ENCODE measurements at regions not wholly inside any gene's neighbourhood (a gene's known extent, or its start where the extent isn't known, plus 50 kb on each side); places are given as distances from the start of the nearest gene placed in this dataset.

DNA sequence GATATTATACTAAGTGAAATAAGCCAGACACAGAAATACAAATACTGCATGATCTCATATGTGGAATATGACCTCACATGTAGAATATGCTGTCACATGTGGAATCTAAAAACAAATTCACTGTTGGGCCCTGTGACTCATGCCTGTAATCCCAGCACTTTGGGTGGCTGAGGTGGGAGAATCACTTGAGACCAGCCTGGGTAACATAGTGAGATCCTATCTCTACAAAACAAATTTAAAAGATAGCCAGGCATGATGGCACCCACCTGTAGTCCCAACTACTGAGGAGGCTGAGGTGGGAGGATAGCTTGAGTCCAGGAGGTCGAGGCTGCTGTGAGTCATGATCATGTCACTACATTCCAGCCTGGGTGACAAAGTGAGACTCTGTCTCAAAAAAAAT is 160.3 kb downstream of the PTEN start:
- peaks cover 1% of the 10 kb centered on the region for H3K9me3 Mint-ChIP-seq
- ATAC-seq (ENCODE audit: low read depth) (no peak), DNase-seq (ENCODE audit: low spot score in 2 of 2) (no peak)
- peaks cover 9% of the 10 kb centered on the region for H3K4me1 Mint-ChIP-seq
- H3K4me3 Mint-ChIP-seq: no peak overlapping the region
- H3K27me3 Mint-ChIP-seq: no peaks in the 10 kb centered on the region
- H3K36me3 Mint-ChIP-seq: no peaks in the 10 kb centered on the region
- H3K27ac Mint-ChIP-seq: no peak overlapping the region

DNA sequence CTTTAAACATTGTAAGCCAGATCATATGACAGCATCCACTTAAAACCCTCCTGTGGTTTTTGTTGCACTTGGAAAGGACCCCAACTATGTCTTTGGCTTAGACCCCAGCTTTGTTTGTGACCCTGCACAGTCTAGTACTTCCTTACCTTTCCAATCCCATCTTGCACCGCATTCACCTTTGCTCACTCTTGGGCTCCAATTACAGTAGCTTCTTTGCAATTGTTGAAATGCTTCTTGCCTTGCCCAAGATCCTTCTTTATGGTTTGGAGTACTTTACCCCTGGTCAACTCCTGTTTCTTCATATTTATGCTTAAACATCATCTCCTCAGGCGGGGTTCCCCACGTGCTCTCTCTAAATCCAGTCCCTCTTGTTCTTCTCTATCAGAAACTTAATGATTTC is 162.6 kb downstream of the PTEN start:
- Mint-ChIP-seq H3K27ac (no peak overlapping the region), H3K36me3 (no peaks in the 10 kb centered on the region), H3K4me1 (peaks cover 9% of the 10 kb centered on the region), H3K9me3 (no peaks in the 10 kb centered on the region), H3K4me3 (no peak overlapping the region), H3K27me3 (no peaks in the 10 kb centered on the region)
- no peak for ATAC-seq (ENCODE audit: low read depth)
- no peak for DNase-seq (ENCODE audit: low spot score in 2 of 2)

DNA sequence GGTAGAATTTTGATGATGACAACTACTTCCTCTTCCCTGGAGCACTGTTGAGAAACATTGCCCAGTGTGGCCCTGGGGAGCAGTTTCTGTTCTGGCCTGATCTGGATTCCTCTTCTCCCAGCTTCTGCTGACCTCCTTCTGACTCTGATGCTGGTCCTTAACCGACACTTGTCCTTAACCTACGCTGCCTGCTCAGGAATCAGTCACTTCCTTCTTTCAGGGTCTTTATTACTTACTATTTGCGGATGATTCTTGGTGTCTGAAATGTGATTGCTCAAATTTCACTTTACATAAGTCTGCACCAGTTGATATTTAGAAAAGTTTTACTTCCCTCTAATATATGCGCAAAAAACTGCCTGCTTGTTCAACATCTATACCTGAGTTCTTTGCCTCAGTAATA is 164.1 kb downstream of the PTEN start:
- Mint-ChIP-seq H3K9me3 (no peaks in the 10 kb centered on the region), H3K4me3 (peak overlapping the region; percentile 7), H3K27ac (peak overlapping the region; percentile 77), H3K27me3 (no peaks in the 10 kb centered on the region), H3K4me1 (peaks cover 9% of the 10 kb centered on the region), H3K36me3 (no peaks in the 10 kb centered on the region)
- DNase-seq (ENCODE audit: low spot score in 2 of 2): peak in 1 of 2 donors; percentile 2
- ATAC-seq (ENCODE audit: low read depth): peak; percentile 50

DNA sequence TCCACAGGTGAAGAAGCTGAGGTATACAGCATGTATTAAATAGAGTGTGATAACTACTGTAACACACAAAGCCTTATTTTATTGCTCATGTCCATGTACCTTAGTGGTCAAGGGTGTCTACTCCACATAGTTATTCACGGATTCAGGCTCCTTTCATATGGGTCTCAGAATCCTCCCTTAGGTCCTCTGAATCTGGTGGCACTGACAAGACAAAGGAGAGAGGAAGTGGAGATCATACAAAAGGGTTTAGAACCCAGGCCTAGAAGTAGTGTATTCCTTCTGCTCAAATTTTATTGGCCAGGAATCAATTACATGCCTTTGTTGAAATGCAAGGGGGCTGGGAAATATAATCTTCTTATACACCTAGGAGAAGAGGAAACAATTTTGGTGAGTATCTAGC is 164.6 kb downstream of the PTEN start:
- H3K9me3 Mint-ChIP-seq: no peaks in the 10 kb centered on the region
- H3K27ac Mint-ChIP-seq: peak overlapping the region; percentile 77
- H3K27me3 Mint-ChIP-seq: no peaks in the 10 kb centered on the region
- H3K36me3 Mint-ChIP-seq: no peaks in the 10 kb centered on the region
- H3K4me3 Mint-ChIP-seq: no peak overlapping the region
- peaks cover 9% of the 10 kb centered on the region for H3K4me1 Mint-ChIP-seq
- no peak for DNase-seq (ENCODE audit: low spot score in 2 of 2)
- ATAC-seq (ENCODE audit: low read depth): no peak

DNA sequence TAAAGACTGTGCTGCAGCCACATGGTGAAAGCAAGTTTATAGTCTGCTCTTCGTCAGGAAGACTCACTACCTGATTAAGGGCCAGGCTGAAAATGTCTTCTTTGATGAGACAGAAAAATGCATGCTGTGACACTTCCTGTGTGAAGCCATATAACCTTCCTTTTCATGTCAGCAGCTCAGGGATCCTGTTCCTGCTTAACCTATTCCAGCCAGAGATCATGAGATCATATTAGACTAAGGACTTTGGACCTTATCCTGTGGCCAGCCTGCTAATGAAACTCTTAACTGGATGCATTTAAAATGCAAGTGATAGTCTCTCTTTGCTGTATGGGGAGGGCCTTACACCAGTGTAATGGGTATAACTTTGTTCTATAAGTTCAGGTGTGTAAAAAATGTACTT is 165.2 kb downstream of the PTEN start:
- no peaks in the 10 kb centered on the region for H3K36me3 Mint-ChIP-seq
- no peak overlapping the region for H3K4me3 Mint-ChIP-seq
- H3K9me3 Mint-ChIP-seq: no peaks in the 10 kb centered on the region
- no peak for ATAC-seq (ENCODE audit: low read depth)
- H3K4me1 Mint-ChIP-seq: peaks cover 11% of the 10 kb centered on the region
- no peak for DNase-seq (ENCODE audit: low spot score in 2 of 2)
- H3K27me3 Mint-ChIP-seq: no peaks in the 10 kb centered on the region
- no peak overlapping the region for H3K27ac Mint-ChIP-seq

DNA sequence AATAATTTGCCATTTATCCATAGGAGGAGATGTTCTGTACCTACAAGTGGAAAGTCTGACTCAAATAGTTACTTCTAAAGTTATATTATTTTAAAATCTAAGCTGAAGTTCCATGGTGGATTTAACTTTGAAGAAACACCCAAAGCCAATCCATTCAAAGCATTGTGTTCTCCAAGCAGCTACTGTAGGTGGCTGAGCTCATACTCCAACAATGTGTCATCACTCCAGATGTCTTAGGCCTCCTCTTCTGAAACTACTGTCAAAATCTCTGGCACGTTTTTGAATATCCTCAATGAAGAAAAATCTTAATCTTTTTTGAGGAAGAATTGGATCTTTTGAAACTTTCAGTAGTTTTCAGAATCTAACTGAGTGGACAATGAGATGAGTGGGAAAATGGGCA is 169.1 kb downstream of the PTEN start:
- no peak overlapping the region for H3K4me3 Mint-ChIP-seq
- H3K27me3 Mint-ChIP-seq: no peaks in the 10 kb centered on the region
- ATAC-seq (ENCODE audit: low read depth) (no peak), DNase-seq (ENCODE audit: low spot score in 2 of 2) (no peak)
- peaks cover 9% of the 10 kb centered on the region for H3K4me1 Mint-ChIP-seq
- H3K9me3 Mint-ChIP-seq: no peaks in the 10 kb centered on the region
- no peaks in the 10 kb centered on the region for H3K36me3 Mint-ChIP-seq
- H3K27ac Mint-ChIP-seq: no peak overlapping the region

DNA sequence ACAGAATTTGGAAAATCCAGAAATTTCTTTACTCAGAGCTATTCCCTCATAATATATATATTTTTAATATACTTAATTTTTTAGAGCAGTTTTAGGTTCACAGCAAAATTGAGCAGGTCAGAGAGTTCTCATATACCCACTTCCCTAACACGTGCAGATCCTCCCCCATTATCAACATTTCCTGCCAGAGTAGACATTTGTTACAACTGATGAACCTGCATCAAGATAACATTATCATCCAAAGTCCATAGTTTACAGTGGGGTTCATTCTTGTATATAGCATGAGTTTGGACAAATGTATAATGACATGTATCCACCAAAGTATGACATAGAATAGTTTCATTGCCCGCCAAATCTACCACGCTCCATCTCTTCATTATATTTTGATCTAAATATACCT is 170.0 kb downstream of the PTEN start:
- peaks cover 4% of the 10 kb centered on the region for H3K4me1 Mint-ChIP-seq
- H3K9me3 Mint-ChIP-seq: no peaks in the 10 kb centered on the region
- no peaks in the 10 kb centered on the region for H3K27me3 Mint-ChIP-seq
- no peak overlapping the region for H3K4me3 Mint-ChIP-seq
- DNase-seq (ENCODE audit: low spot score in 2 of 2) (no peak), ATAC-seq (ENCODE audit: low read depth) (no peak)
- no peaks in the 10 kb centered on the region for H3K36me3 Mint-ChIP-seq
- H3K27ac Mint-ChIP-seq: no peak overlapping the region

DNA sequence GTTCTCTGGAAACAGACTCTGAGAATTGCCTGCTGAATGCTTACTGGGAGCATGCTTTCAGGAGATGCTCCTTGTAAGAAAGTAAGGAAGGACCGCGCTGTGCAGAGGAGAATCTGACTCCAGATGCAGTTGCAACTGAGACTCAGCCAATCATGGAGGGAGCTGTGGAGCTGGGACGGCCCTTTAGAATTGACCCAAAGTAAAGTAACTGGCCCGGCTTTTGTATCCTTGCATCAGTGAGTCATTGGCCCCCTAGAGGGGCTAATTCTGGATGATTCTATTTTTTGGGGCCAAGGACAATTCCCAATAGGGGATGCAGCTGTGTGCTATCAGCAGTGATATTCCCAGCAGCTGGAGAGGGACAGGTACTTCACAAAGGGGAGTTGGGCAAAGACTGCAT is 170.4 kb downstream of the PTEN start:
- no peak for ATAC-seq (ENCODE audit: low read depth)
- H3K4me1 Mint-ChIP-seq: peaks cover 4% of the 10 kb centered on the region
- no peaks in the 10 kb centered on the region for H3K9me3 Mint-ChIP-seq
- H3K4me3 Mint-ChIP-seq: no peak overlapping the region
- H3K27me3 Mint-ChIP-seq: no peaks in the 10 kb centered on the region
- H3K36me3 Mint-ChIP-seq: no peaks in the 10 kb centered on the region
- no peak overlapping the region for H3K27ac Mint-ChIP-seq
- DNase-seq (ENCODE audit: low spot score in 2 of 2): no peak

DNA sequence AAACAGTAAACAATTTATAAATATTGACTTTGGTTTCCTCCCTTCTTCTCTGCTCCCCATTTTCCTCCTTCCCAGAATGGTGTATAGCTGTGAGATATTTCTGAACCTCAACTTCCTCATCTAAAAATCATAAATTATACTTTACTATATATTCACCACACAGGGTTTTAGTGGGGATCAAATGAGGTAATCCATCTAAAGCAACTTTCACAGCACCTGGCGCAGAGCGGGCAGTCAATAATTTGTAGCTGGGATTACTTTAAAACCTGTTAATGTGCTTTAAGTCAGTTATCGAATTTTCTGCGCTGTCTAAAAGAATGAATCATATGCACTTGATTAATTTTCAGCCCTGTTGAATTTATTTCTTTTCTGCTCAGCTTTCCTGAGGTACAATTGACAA is 172.7 kb downstream of the PTEN start:
- no peaks in the 10 kb centered on the region for H3K36me3 Mint-ChIP-seq

DNA sequence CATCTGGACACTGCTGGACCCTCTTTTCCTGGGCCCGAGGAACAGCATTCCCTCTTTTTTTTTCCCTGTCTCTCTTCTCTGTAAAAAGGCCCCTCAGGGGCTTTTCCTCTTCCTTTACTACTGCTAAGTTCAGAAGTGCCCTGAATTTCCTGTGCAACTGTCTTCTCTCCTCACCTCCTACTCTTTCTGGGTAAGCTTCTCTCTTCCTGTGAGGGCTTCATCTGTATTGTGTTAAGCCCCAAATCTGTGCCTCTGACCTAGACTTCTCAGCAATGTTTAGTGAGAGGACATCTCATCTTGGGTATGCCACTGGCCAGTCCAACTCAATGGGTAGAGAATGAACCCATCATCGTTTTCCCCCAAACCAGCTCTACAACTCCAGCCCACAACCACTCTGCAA is 174.2 kb downstream of the PTEN start:
- no peaks in the 10 kb centered on the region for H3K36me3 Mint-ChIP-seq
- no peak for DNase-seq (ENCODE audit: low spot score in 2 of 2)
- no peak overlapping the region for H3K4me3 Mint-ChIP-seq
- no peak overlapping the region for H3K27ac Mint-ChIP-seq
- H3K27me3 Mint-ChIP-seq: no peaks in the 10 kb centered on the region
- H3K4me1 Mint-ChIP-seq: peaks cover 4% of the 10 kb centered on the region
- no peaks in the 10 kb centered on the region for H3K9me3 Mint-ChIP-seq
- no peak for ATAC-seq (ENCODE audit: low read depth)

More for the DNA sequence above, 172.7 kb downstream of the PTEN start:
- Mint-ChIP-seq H3K27ac (no peak overlapping the region), H3K4me3 (no peak overlapping the region), H3K4me1 (peaks cover 4% of the 10 kb centered on the region), H3K9me3 (no peaks in the 10 kb centered on the region), H3K27me3 (no peaks in the 10 kb centered on the region)
- DNase-seq (ENCODE audit: low spot score in 2 of 2) (no peak), ATAC-seq (ENCODE audit: low read depth) (no peak)

DNA sequence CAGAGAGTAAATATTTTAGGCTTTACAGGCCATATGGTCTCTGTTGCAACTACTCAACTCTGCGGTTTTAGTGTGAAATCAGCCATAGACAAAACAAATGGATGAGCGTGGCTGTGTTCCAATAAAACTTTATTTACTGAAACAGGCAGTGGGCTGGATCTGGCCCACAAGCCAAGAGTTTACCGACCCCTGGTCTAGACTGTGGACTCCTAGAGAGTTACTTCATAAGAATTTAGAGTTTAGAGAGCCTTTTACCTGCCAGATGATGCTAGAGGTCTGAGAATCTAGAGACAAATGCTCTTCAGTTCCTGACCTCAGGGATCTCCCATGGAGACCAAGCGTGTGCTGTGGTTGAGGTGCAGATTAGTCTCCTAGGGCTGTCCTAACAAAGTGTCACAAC is 174.8 kb downstream of the PTEN start:
- Mint-ChIP-seq H3K4me3 (no peak overlapping the region), H3K27me3 (no peaks in the 10 kb centered on the region), H3K4me1 (peaks cover 4% of the 10 kb centered on the region), H3K9me3 (no peaks in the 10 kb centered on the region), H3K36me3 (no peaks in the 10 kb centered on the region), H3K27ac (no peak overlapping the region)
- no peak for ATAC-seq (ENCODE audit: low read depth)
- no peak for DNase-seq (ENCODE audit: low spot score in 2 of 2)

DNA sequence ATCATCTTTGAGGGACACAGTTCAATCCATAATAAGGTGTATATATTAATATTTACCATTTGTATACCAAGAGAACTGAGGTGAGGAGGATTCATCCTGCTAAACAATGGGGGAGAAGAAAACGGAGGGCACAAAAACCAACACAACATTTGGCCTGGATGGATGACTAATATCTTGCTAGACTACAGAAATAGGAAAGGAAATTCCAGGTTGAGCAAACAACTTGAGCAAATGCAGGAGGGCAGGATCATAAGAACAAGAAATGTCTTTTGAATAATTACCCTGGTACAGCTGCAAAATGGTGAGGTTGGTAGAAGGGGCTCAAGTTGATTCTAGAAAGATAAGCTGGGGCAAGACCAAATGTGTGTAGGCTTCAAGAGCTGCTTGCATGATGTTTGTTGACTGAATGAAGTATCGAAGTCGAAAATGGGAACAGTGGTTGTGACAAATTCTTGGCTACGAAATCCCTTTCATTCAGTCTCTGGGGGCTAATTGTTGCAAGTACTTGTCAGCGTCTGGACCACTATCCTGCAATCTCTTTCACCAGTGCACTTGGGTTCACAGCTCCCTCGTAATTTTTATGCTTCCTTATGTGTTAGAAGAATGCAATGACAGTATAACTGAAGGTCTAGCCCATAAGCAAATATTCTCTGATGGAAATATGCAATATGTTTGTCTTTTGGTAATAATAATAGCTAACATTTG is 176.2 kb downstream of the PTEN start:
- H3K27me3 Mint-ChIP-seq: no peaks in the 10 kb centered on the region
- no peak for DNase-seq (ENCODE audit: low spot score in 2 of 2)
- H3K4me1 Mint-ChIP-seq: peaks cover 3% of the 10 kb centered on the region
- no peaks in the 10 kb centered on the region for H3K36me3 Mint-ChIP-seq
- no peaks in the 10 kb centered on the region for H3K9me3 Mint-ChIP-seq
- no peak overlapping the region for H3K27ac Mint-ChIP-seq
- ATAC-seq (ENCODE audit: low read depth): no peak
- H3K4me3 Mint-ChIP-seq: no peak overlapping the region

DNA sequence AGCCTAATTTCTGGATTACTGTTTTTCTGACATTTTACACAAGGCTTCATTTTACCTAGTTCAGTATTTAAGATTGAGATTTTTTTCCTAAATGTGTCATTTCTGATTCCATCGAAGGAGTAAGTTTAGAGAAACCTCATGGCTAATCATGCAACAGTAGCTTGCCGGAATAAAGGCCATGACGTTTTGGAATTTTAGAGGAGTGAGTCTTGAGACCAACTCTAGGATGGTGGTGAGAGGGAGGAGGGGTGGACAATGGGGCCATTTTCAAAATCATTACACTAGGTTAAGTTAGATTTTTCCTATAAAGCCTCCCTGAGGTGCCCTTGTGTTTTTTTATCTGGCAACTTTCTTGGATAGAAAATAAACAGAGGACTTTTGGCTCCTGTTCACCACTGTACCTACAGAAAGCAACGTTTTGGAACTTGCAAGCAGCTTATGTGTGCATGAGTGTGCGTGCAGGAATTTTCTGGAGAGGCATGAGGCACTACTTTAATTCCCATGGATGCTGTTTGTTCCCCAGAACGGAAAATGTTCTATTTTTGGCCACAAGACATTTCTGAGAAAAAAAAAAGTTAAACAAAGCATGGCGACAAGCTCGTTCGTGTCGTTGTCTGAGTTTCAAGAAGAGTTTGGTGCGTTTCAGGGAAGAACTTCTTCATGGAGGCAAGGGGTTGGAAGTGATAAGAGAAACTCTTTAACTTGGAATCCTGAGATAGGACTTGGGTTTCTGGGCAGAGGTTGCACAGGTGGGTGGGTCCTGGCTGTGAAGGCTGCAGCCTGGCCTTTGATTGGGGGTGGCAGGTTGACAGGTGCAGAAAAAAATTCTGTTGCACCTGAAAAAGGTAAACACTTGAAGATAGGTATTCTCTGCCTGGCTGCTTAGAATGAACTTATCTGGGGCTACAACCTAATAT is 178.1 kb downstream of the PTEN start:
- no peaks in the 10 kb centered on the region for H3K27me3 Mint-ChIP-seq
- no peak overlapping the region for H3K4me3 Mint-ChIP-seq
- no peak for ATAC-seq (ENCODE audit: low read depth)
- peaks cover 5% of the 10 kb centered on the region for H3K4me1 Mint-ChIP-seq
- no peak for DNase-seq (ENCODE audit: low spot score in 2 of 2)
- H3K36me3 Mint-ChIP-seq: no peaks in the 10 kb centered on the region
- H3K9me3 Mint-ChIP-seq: no peaks in the 10 kb centered on the region
- no peak overlapping the region for H3K27ac Mint-ChIP-seq

DNA sequence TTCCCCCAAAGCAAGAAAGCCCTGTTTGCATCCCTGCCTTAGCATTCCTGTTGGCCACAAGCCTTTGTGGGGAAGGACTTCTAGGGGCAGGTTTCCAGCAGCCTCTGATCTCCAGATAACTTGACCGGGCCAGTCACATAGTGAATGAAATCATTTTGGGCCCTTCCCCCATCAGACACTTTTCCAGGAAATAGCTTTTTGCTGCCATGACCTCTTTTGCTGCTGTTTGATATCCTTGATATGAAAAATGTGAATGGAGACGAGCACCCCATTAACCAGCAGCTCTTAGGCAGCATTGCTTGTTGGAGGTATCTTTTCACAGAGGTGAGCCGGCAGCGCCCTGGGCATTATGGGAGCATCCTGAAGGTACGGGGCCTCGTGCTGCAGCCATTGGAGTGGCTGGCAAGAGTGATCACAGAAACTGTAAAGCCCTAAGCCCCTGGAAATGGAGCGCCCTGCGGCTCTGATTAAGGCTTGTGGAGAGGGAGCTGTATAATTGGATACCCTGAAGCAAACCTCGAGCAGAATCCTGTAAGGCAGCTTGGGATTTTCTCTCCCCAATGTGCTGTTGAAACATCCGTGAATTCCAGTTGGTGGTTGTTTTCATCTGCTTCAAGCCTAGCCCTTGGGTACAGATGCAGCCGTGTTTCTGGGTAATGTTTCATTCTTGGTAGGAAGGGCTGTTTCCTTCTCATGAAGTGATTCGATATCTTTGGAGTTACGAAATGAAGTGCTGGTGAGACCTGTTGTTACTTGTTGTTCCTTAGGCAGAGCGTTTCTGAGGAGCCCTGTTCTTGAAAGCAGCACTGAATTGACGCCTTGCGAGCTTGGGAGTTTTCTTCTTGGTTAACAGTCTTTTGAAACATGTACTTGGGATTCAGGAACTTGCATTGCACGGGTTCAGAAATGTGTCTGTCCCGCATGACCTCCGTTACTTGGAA is 179.0 kb downstream of the PTEN start:
- no peak overlapping the region for H3K27ac Mint-ChIP-seq
- H3K36me3 Mint-ChIP-seq: no peaks in the 10 kb centered on the region

More for the DNA sequence above, 179.0 kb downstream of the PTEN start:
- Mint-ChIP-seq H3K9me3 (no peaks in the 10 kb centered on the region), H3K4me3 (no peak overlapping the region), H3K27me3 (no peaks in the 10 kb centered on the region), H3K4me1 (peaks cover 5% of the 10 kb centered on the region)
- DNase-seq (ENCODE audit: low spot score in 2 of 2) (no peak), ATAC-seq (ENCODE audit: low read depth) (no peak)
